B cell (primary cell): ENCODE measurements at regions not wholly inside any gene's neighbourhood (a gene's known extent, or its start where the extent isn't known, plus 50 kb on each side); places are given as distances from the start of the nearest gene placed in this dataset.

Source experiments
- ATAC-seq: fragments of 200-7000 bp; cut with Tn5 transposase; one replicate; pipeline ENCODE4 v1.10.0; 2021; ENCODE audit warnings: low read depth, mild to moderate bottlenecking, moderate number of reproducible peaks, moderate library complexity
- CTCF ChIA-PET: fragments of 350-600 bp; sonication (Branson Sonifier 250); formaldehyde crosslinking; loops from one replicate; lab custom pipeline; 2021; ENCODE audit warnings: antibody characterized with exemption, inconsistent platforms; lab: Charles Lee
- POLR2A ChIA-PET: fragments of 350-600 bp; sonication (Branson Sonifier 250); formaldehyde crosslinking; loops from one replicate; lab custom pipeline; 2021; ENCODE audit warnings: antibody characterized with exemption; lab: Charles Lee
- DNase-seq: peaks from one replicate; pipeline ENCODE4 v3.0.0; 2013
- H2AFZ ChIP-seq: 2 replicates; pipeline ENCODE4 v1.6.1; 2012; ENCODE audit warnings: mild to moderate bottlenecking, low read depth, low read length; ENCODE audit not compliant: insufficient read depth, poor library complexity, severe bottlenecking
- H3K27ac ChIP-seq, 2 donors: 1 replicate in 1 of 2; 2 replicates in 1 of 2; pipeline ENCODE4 v1.5.1; 2012 to 2013; ENCODE audit warnings: low read length in 2 of 2, mild to moderate bottlenecking in 2 of 2, moderate library complexity in 1 of 2
- H3K27me3 ChIP-seq, 4 experiments: fragments of 200-600 bp in 1 of 4; sonication (generic) in 1 of 4; replicated peaks in 1 of 4; 1 replicate in 2 of 4; 2 replicates in 2 of 4; pipeline versions ENCODE4 v1.6.1 to v1.7.0; 2013 to 2016; ENCODE audit warnings: low read length in 3 of 4, mild to moderate bottlenecking in 2 of 4, mixed read lengths in 1 of 4, moderate library complexity in 1 of 4; ENCODE audit not compliant: insufficient read depth in 4 of 4, control insufficient read depth in 3 of 4; ENCODE audit errors: control extremely low read depth in 1 of 4
- H3K36me3 ChIP-seq, 2 experiments: replicated peaks in 1 of 2; 1 replicate in 1 of 2; 2 replicates in 1 of 2; pipeline versions ENCODE4 v1.6.1 to v1.7.1; 2013; ENCODE audit warnings: low read length in 1 of 2; ENCODE audit not compliant: insufficient read depth in 2 of 2, control insufficient read depth in 1 of 2; ENCODE audit errors: control extremely low read depth in 1 of 2, extremely low read depth in 1 of 2
- H3K4me1 ChIP-seq, 2 donors: fragments of 200-600 bp in 1 of 2; sonication (generic) in 1 of 2; 1 replicate in 1 of 2; 2 replicates in 1 of 2; pipeline versions ENCODE4 v1.5.1 to v1.6.1; 2013 to 2017; ENCODE audit warnings: low read length in 2 of 2; ENCODE audit not compliant: control insufficient read depth in 2 of 2, insufficient read depth in 2 of 2
- H3K4me2 ChIP-seq: replicated peaks from 2 replicates; pipeline ENCODE3; 2012; ENCODE audit warnings: mild to moderate bottlenecking, low read depth, low read length; ENCODE audit not compliant: poor library complexity, severe bottlenecking
- H3K4me3 ChIP-seq, 5 experiments: fragments of 200-600 bp in 1 of 5; sonication (generic) in 1 of 5; 1 replicate in 3 of 5; 2 replicates in 2 of 5; pipeline versions ENCODE4 v1.5.1 to v1.7.0; 2011 to 2016; ENCODE audit warnings: low read length in 4 of 5, mild to moderate bottlenecking in 4 of 5, low read depth in 2 of 5, control low read depth in 1 of 5, moderate library complexity in 1 of 5; ENCODE audit not compliant: insufficient read depth in 1 of 5; ENCODE audit errors: control extremely low read depth in 1 of 5, extremely low read depth in 1 of 5
- H3K79me2 ChIP-seq: fragments of 200-600 bp; sonication (generic); one replicate; pipeline ENCODE4 v1.6.0; 2016; ENCODE audit warnings: low read length; ENCODE audit not compliant: control insufficient read depth, insufficient read depth
- H3K9ac ChIP-seq: fragments of 200-600 bp; sonication (generic); 2 replicates; pipeline ENCODE4 v1.6.1; 2017; ENCODE audit warnings: mild to moderate bottlenecking, low read length, moderate library complexity
- H3K9me3 ChIP-seq, 3 donors: one replicate each; pipeline versions ENCODE4 v1.6.1 to v1.7.1; 2013; ENCODE audit warnings: low read length in 2 of 3; ENCODE audit not compliant: control insufficient read depth in 2 of 3, insufficient read depth in 1 of 3; ENCODE audit errors: control extremely low read depth in 1 of 3
- H4K20me1 ChIP-seq: 2 replicates; pipeline ENCODE4 v1.6.0; 2012; ENCODE audit warnings: mild to moderate bottlenecking, low read length; ENCODE audit not compliant: insufficient read depth, control insufficient read depth, poor library complexity, severe bottlenecking
- H3K27ac Mint-ChIP-seq: one replicate; pipeline ENCODE4 v1.8.0; 2021; ENCODE audit warnings: mixed read lengths
- H3K27me3 Mint-ChIP-seq: one replicate; pipeline ENCODE4 v1.8.0; 2021; ENCODE audit warnings: mixed read lengths
- H3K4me1 Mint-ChIP-seq: one replicate; pipeline ENCODE4 v1.8.0; 2021; ENCODE audit warnings: mixed read lengths
- H3K4me3 Mint-ChIP-seq: one replicate; pipeline ENCODE4 v1.8.0; 2021; ENCODE audit warnings: mixed read lengths
- H3K9me3 Mint-ChIP-seq: one replicate; pipeline ENCODE4 v1.8.0; 2022; ENCODE audit warnings: mixed read lengths; ENCODE audit not compliant: insufficient read depth
- EZH2 ChIP-seq: IDR thresholded peaks from 2 replicates; pipeline ENCODE4 v1.6.1; 2012; ENCODE audit warnings: borderline replicate concordance, low read depth, mild to moderate bottlenecking, moderate library complexity, low read length; ENCODE audit not compliant: insufficient read depth, poor library complexity, severe bottlenecking
- WGBS: methylation state at CpG from one replicate; pipeline ENCODE4 v1.1.5; 2013; ENCODE audit warnings: missing lambda C conversion rate; ENCODE audit not compliant: insufficient coverage; 5-methylcytosine and 5-hydroxymethylcytosine counted together
- intact Hi-C: fragments of 100-400 bp; cut with micrococcal nuclease; formaldehyde crosslinking; loops from one replicate; pipeline ENCODE4 v1.10.0; 2022
- TF ChIP-seq, protein P1 (sequence below): fragments of 200-600 bp; IDR thresholded peaks from one replicate; pipeline ENCODE4 v1.8.0; 2022; ENCODE audit warnings: antibody characterized with exemption, mild to moderate bottlenecking

DNA sequence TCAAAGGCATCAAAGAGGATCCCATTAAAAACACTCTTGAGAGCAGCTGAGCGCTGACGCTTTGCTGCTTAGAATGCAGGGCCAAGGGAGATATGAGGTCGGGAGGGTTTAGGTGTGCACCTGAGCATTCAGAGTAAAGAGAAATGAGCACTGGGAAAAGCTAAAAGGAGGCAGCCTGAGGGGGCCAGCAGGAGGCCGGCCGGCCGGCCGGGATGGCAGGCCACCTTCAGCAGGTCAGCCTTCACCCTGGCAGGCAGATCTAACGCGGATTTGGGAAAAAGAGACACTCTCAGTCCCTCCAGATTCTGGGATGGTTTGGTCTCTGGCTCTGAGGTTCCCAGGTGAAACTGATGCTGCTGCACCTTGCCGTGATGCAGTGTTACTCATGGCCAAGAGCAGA, 393.5 kb downstream of the TRIML1 start:
- peaks cover 0 to 11% (median 0%) of the 10 kb centered on the region in 3 donors for H3K9me3 ChIP-seq
- ChIA-PET CTCF (no interaction called here), POLR2A (no interaction called here)
- intact Hi-C loops = no loop called here
- no peak overlapping the region for H3K9ac ChIP-seq
- no peak overlapping the region for H3K4me3 ChIP-seq
- H3K9me3 Mint-ChIP-seq = peaks cover 3% of the 10 kb centered on the region
- no peaks in the 10 kb centered on the region for H3K4me1 Mint-ChIP-seq
- no peak overlapping the region for H3K27ac ChIP-seq
- no peak overlapping the region for H2AFZ ChIP-seq
- H3K4me2 ChIP-seq = no peak overlapping the region
- no peaks in the 10 kb centered on the region for H3K79me2 ChIP-seq
- H4K20me1 ChIP-seq = no peaks in the 10 kb centered on the region
- H3K27me3 ChIP-seq = no peaks in the 10 kb centered on the region
- WGBS = 77% methylated on average over 8 of the region's 10 CpGs
- TF ChIP-seq, protein P1, sequence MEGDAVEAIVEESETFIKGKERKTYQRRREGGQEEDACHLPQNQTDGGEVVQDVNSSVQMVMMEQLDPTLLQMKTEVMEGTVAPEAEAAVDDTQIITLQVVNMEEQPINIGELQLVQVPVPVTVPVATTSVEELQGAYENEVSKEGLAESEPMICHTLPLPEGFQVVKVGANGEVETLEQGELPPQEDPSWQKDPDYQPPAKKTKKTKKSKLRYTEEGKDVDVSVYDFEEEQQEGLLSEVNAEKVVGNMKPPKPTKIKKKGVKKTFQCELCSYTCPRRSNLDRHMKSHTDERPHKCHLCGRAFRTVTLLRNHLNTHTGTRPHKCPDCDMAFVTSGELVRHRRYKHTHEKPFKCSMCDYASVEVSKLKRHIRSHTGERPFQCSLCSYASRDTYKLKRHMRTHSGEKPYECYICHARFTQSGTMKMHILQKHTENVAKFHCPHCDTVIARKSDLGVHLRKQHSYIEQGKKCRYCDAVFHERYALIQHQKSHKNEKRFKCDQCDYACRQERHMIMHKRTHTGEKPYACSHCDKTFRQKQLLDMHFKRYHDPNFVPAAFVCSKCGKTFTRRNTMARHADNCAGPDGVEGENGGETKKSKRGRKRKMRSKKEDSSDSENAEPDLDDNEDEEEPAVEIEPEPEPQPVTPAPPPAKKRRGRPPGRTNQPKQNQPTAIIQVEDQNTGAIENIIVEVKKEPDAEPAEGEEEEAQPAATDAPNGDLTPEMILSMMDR = no peak
- no peak for TF ChIP-seq EZH2
- ATAC-seq (no peak), DNase-seq (no peak)
- H3K4me1 ChIP-seq = no peaks in the 10 kb centered on the region
- H3K36me3 ChIP-seq = no peaks in the 10 kb centered on the region
- no peak overlapping the region for H3K4me3 Mint-ChIP-seq
- H3K27me3 Mint-ChIP-seq = no peaks in the 10 kb centered on the region
- no peak overlapping the region for H3K27ac Mint-ChIP-seq

DNA sequence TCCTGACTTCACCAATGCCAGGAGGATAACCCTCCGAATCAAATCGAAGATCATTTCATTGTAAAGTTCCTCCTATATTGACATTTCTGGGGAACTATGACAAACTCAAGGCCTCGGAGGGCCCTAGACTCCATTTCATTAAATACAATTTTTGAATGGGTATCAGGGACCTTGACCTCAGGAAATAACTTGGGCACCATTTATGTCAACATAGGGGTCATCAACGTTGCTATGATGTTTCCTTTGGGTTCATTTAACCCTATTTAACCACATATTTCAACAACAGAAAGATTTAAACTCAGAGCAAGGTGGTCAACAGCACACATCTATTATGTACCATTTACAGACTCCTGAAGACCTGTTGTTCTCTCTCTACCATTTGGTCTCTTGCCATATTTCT, 395.1 kb downstream of the TRIML1 start:
- no peaks in the 10 kb centered on the region for H3K27me3 ChIP-seq
- no peak for TF ChIP-seq EZH2
- TF ChIP-seq, protein P1 = no peak
- no peak overlapping the region for H3K27ac ChIP-seq
- no peaks in the 10 kb centered on the region for H3K27me3 Mint-ChIP-seq
- no peak overlapping the region for H2AFZ ChIP-seq
- H4K20me1 ChIP-seq = no peaks in the 10 kb centered on the region
- H3K4me3 Mint-ChIP-seq = no peak overlapping the region
- no peak overlapping the region for H3K4me2 ChIP-seq
- no peak overlapping the region for H3K9ac ChIP-seq
- H3K4me1 ChIP-seq = no peaks in the 10 kb centered on the region
- DNase-seq = no peak
- WGBS = 100% methylated on average over 2 of the region's 4 CpGs
- peaks cover 9% of the 10 kb centered on the region for H3K9me3 Mint-ChIP-seq
- no peak overlapping the region for H3K27ac Mint-ChIP-seq
- no peaks in the 10 kb centered on the region for H3K79me2 ChIP-seq
- ChIA-PET CTCF (no interaction called here), POLR2A (no interaction called here)
- no peaks in the 10 kb centered on the region for H3K4me1 Mint-ChIP-seq
- intact Hi-C loops = no loop called here
- ATAC-seq = no peak
- no peak overlapping the region for H3K4me3 ChIP-seq
- no peaks in the 10 kb centered on the region for H3K36me3 ChIP-seq
- peaks cover 0 to 6% (median 0%) of the 10 kb centered on the region in 3 donors for H3K9me3 ChIP-seq
